ENCODE measurements at regions not wholly inside any gene's neighbourhood (a gene's known extent, or its start where the extent isn't known, plus 50 kb on each side); places are given as distances from the start of the nearest gene placed in this dataset.
"Not testable (repeated sequence)": the region's sequence is repeated elsewhere in the genome, so short reads cannot be mapped to it uniquely, and the experiment has no call there.

- Histone ChIP-seq H3K27me3 (ENCODE audit: insufficient read depth, low read length, poor library complexity) (peaks cover 3% of the 10 kb centered on the region), H3K4me3 (ENCODE audit: low read depth in 1 of 2, low read length in 2 of 2) (0 out of 4 replicates have a peak overlapping the region, but pooled peaks of 1 of the 2 experiments have one; percentile 20), H3K9ac (ENCODE audit: low read depth, low read length) (no peak overlapping the region), H3K4me2 (ENCODE audit: insufficient read depth, low read length) (peak overlapping the region; percentile 57), H3K4me1 (ENCODE audit: insufficient read depth, low read length) (peaks cover 24% of the 10 kb centered on the region), H3K9me3 (ENCODE audit: insufficient read depth, low read length, severe bottlenecking) (no peaks in the 10 kb centered on the region), H3K79me2 (ENCODE audit: insufficient read depth, low read length) (no peaks in the 10 kb centered on the region), H3K27ac (ENCODE audit: low read length) (no peak overlapping the region), H2AFZ (ENCODE audit: low read depth, low read length) (no peak overlapping the region), H3K36me3 (ENCODE audit: insufficient read depth, low read length) (no peaks in the 10 kb centered on the region), H4K20me1 (ENCODE audit: insufficient read depth, low read length) (no peaks in the 10 kb centered on the region)
- ATAC-seq (ENCODE audit: insufficient read depth, low read depth) (peak; percentile 30), DNase-seq (peak; percentile 22)
- no peak for TF ChIP-seq EZH2 (IDR thresholded peaks at IDR 0.05; ENCODE audit: borderline replicate concordance, low read depth, low read length, severe bottlenecking)
- no peak for TF ChIP-seq CTCF (IDR thresholded peaks at IDR 0.05; ENCODE audit: borderline replicate concordance, extremely low read depth, low read length, poor library complexity, severe bottlenecking)
Measured at GRCh38 chr15:59791755-59792154, 102.6 kb upstream of the BNIP2 start.

GRCh38 chr15:59791079-59791478 is 102.0 kb upstream of the BNIP2 start:
- Histone ChIP-seq H3K9ac (ENCODE audit: low read depth, low read length) (no peak overlapping the region), H3K79me2 (ENCODE audit: insufficient read depth, low read length) (no peaks in the 10 kb centered on the region), H3K4me1 (ENCODE audit: insufficient read depth, low read length) (peaks cover 24% of the 10 kb centered on the region), H2AFZ (ENCODE audit: low read depth, low read length) (no peak overlapping the region), H3K27me3 (ENCODE audit: insufficient read depth, low read length, poor library complexity) (peaks cover 3% of the 10 kb centered on the region), H3K9me3 (ENCODE audit: insufficient read depth, low read length, severe bottlenecking) (no peaks in the 10 kb centered on the region), H3K4me3 (ENCODE audit: low read depth in 1 of 2, low read length in 2 of 2) (no peak overlapping the region), H3K27ac (ENCODE audit: low read length) (no peak overlapping the region), H4K20me1 (ENCODE audit: insufficient read depth, low read length) (no peaks in the 10 kb centered on the region), H3K4me2 (ENCODE audit: insufficient read depth, low read length) (no peak overlapping the region), H3K36me3 (ENCODE audit: insufficient read depth, low read length) (no peaks in the 10 kb centered on the region)
- ATAC-seq (ENCODE audit: insufficient read depth, low read depth) (no peak), DNase-seq (no peak)
- TF ChIP-seq EZH2 (IDR thresholded peaks at IDR 0.05; ENCODE audit: borderline replicate concordance, low read depth, low read length, severe bottlenecking), result no peak

- not testable (repeated sequence) for H3K79me2 ChIP-seq (ENCODE audit: insufficient read depth, low read length); H3K4me2 ChIP-seq (ENCODE audit: insufficient read depth, low read length); H3K27ac ChIP-seq (ENCODE audit: low read length); H3K36me3 ChIP-seq (ENCODE audit: insufficient read depth, low read length); H3K9ac ChIP-seq (ENCODE audit: low read depth, low read length); H3K4me3 ChIP-seq (ENCODE audit: low read depth in 1 of 2, low read length in 2 of 2); H2AFZ ChIP-seq (ENCODE audit: low read depth, low read length); H3K9me3 ChIP-seq (ENCODE audit: insufficient read depth, low read length, severe bottlenecking); DNase-seq; ATAC-seq (ENCODE audit: insufficient read depth, low read depth); H4K20me1 ChIP-seq (ENCODE audit: insufficient read depth, low read length); H3K27me3 ChIP-seq (ENCODE audit: insufficient read depth, low read length, poor library complexity)
- H3K4me1 ChIP-seq (ENCODE audit: insufficient read depth, low read length), result peaks cover 12% of the 10 kb centered on the region
Measured at GRCh38 chr15:59786466-59786865, 97.3 kb upstream of the BNIP2 start.

GRCh38 chr15:59785981-59786380 is 96.9 kb upstream of the BNIP2 start:
- not testable (repeated sequence) for H3K4me2 ChIP-seq (ENCODE audit: insufficient read depth, low read length); H4K20me1 ChIP-seq (ENCODE audit: insufficient read depth, low read length); H3K36me3 ChIP-seq (ENCODE audit: insufficient read depth, low read length); DNase-seq; H3K79me2 ChIP-seq (ENCODE audit: insufficient read depth, low read length); H3K4me3 ChIP-seq (ENCODE audit: low read depth in 1 of 2, low read length in 2 of 2); H3K9me3 ChIP-seq (ENCODE audit: insufficient read depth, low read length, severe bottlenecking); H3K4me1 ChIP-seq (ENCODE audit: insufficient read depth, low read length); ATAC-seq (ENCODE audit: insufficient read depth, low read depth); H3K27ac ChIP-seq (ENCODE audit: low read length); H3K27me3 ChIP-seq (ENCODE audit: insufficient read depth, low read length, poor library complexity); H2AFZ ChIP-seq (ENCODE audit: low read depth, low read length); H3K9ac ChIP-seq (ENCODE audit: low read depth, low read length)

- not testable (repeated sequence) for H3K27me3 ChIP-seq (ENCODE audit: insufficient read depth, low read length, poor library complexity); H3K79me2 ChIP-seq (ENCODE audit: insufficient read depth, low read length); H3K4me1 ChIP-seq (ENCODE audit: insufficient read depth, low read length); H4K20me1 ChIP-seq (ENCODE audit: insufficient read depth, low read length); ATAC-seq (ENCODE audit: insufficient read depth, low read depth); DNase-seq; H3K9me3 ChIP-seq (ENCODE audit: insufficient read depth, low read length, severe bottlenecking); H3K4me3 ChIP-seq (ENCODE audit: low read depth in 1 of 2, low read length in 2 of 2); H3K27ac ChIP-seq (ENCODE audit: low read length); H3K4me2 ChIP-seq (ENCODE audit: insufficient read depth, low read length); H3K9ac ChIP-seq (ENCODE audit: low read depth, low read length); H2AFZ ChIP-seq (ENCODE audit: low read depth, low read length); H3K36me3 ChIP-seq (ENCODE audit: insufficient read depth, low read length)
Measured at GRCh38 chr15:59783774-59784520, 94.8 kb upstream of the BNIP2 start.
